Activated naive CD8-positive, alpha-beta T cell (primary cell): ENCODE measurements at regions not wholly inside any gene's neighbourhood (a gene's known extent, or its start where the extent isn't known, plus 50 kb on each side); places are given as distances from the start of the nearest gene placed in this dataset.
"Not testable (repeated sequence)": the region's sequence is repeated elsewhere in the genome, so short reads cannot be mapped to it uniquely, and the experiment has no call there.

ENCODE experiments used
- H3K27ac Mint-ChIP-seq: one replicate; pipeline ENCODE4 v1.8.0; 2021; ENCODE audit warnings: mixed read lengths
- H3K27me3 Mint-ChIP-seq: one replicate; pipeline ENCODE4 v1.8.0; 2021; ENCODE audit warnings: mixed read lengths
- H3K36me3 Mint-ChIP-seq: one replicate; pipeline ENCODE4 v1.8.0; 2021; ENCODE audit warnings: mixed read lengths
- H3K4me1 Mint-ChIP-seq: one replicate; pipeline ENCODE4 v1.8.0; 2021; ENCODE audit warnings: low read depth, mixed read lengths
- H3K4me3 Mint-ChIP-seq: one replicate; pipeline ENCODE4 v1.8.0; 2021; ENCODE audit warnings: mild to moderate bottlenecking, mixed read lengths
- H3K9me3 Mint-ChIP-seq: one replicate; pipeline ENCODE4 v1.8.0; 2021; ENCODE audit warnings: low read depth, mixed read lengths

DNA sequence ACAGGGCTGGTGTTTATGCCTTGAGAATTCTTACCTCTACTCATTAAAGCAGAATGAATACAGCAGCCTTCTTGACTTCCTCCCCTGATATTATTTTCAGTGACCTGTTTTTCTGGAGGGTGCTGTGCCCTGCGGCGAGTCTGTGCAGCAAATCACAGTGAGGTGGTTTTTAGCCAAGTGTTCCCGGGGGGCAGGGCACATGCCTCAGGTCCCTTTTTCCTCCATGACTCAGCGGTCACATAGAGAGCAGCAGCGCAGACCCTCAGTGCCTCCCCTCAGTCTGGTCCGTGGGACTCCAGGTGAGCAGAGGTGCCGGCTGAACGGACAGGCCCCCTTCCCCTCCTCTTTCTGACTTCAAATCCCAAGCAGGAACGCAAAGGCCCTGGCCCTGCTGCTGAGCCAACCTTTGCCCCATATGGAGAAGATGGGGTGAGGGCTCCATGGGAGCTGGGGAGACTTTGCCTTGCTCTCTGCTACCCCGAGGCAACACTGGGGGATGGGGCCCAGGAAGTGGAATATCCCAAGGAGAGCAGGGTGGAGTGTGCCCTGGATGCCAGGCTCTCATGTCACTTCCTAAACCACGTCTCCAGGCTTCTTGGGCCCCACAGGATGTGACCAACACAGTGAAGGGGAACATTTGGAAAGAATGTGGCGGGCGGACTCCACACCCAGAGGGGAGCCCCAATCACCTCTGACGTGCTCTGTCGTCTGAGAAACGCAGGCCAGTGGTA, 90.0 kb downstream of the DHRS2 start:
- Mint-ChIP-seq H3K27ac (no peak overlapping the region), H3K4me1 (no peaks in the 10 kb centered on the region), H3K9me3 (no peaks in the 10 kb centered on the region), H3K4me3 (no peak overlapping the region), H3K36me3 (no peaks in the 10 kb centered on the region), H3K27me3 (peaks cover 3% of the 10 kb centered on the region)

DNA sequence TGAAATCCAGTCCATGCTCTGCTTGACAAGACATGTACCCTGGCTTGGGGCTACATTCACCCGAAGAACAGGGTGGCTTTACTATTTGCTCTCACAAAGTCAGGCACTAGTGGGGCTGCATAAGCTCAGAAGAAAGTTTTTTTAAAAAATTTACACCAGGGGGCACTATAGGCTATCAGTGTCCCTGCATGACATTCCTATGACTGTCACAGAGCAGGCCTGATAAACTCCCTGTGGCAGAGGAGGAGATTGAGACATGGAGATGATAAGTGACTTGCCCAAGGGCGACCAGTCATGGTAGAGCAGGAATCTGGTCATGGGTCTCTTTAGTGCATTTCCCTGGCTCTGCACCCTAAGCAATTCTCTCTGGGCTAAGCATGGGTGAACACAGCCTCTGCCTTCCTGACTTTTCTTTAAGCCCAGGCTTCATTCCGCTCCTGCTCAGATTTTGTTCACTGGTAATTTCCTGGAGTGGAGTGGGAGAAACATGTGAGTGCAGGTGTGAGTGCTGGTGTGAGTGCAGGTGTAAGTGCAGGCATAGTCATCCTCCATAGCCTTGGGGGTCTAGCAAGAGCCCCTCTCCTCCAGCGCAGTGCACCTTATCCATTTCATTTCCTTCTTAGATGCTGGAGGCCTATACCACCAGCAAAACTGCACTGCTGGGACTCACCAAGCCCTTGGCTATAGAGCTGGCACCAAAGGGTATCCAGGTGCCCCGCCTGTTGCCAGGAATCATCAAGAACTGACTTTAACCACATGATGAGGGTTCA, 91.6 kb downstream of the DHRS2 start:
- Mint-ChIP-seq H3K9me3 (no peaks in the 10 kb centered on the region), H3K4me1 (no peaks in the 10 kb centered on the region), H3K27ac (no peak overlapping the region), H3K4me3 (no peak overlapping the region), H3K36me3 (no peaks in the 10 kb centered on the region), H3K27me3 (peaks cover 6% of the 10 kb centered on the region)

DNA sequence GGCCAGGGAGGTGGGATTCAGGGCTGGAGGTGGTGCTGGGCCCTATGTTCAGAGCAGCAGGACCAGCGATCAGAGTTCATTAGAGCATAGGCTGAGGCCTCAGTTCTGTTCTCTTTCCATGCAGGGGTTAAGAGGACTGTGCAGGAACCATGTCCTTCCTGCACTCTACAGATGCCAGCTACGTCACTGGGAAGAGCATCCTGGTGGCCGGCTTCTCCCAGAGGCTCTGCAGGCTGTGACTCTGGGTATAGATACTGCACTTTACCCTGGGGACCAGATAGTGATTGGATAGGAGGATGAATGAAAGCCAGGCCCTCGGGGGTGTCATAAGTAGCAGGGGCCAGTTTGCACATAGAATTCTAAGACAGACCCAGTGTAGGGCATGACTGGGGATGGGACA, 92.6 kb downstream of the DHRS2 start:
- Mint-ChIP-seq H3K27ac (no peak overlapping the region), H3K27me3 (peaks cover 6% of the 10 kb centered on the region), H3K4me3 (no peak overlapping the region), H3K9me3 (no peaks in the 10 kb centered on the region), H3K36me3 (no peaks in the 10 kb centered on the region), H3K4me1 (no peaks in the 10 kb centered on the region)

GRCh38 chr14:23729720-23730387, 93.7 kb downstream of the DHRS2 start:
- Mint-ChIP-seq H3K9me3 (no peaks in the 10 kb centered on the region), H3K4me3 (no peak overlapping the region), H3K27ac (no peak overlapping the region), H3K36me3 (no peaks in the 10 kb centered on the region), H3K27me3 (peaks cover 6% of the 10 kb centered on the region), H3K4me1 (no peaks in the 10 kb centered on the region)

GRCh38 chr14:23735394-23735793, 99.2 kb downstream of the DHRS2 start:
- Mint-ChIP-seq H3K27me3 (peaks cover 3% of the 10 kb centered on the region), H3K36me3 (no peaks in the 10 kb centered on the region), H3K27ac (no peak overlapping the region), H3K4me3 (no peak overlapping the region), H3K4me1 (no peaks in the 10 kb centered on the region), H3K9me3 (no peaks in the 10 kb centered on the region)

- not testable (repeated sequence) for H3K36me3 Mint-ChIP-seq, H3K4me3 Mint-ChIP-seq, H3K9me3 Mint-ChIP-seq, H3K4me1 Mint-ChIP-seq, H3K27ac Mint-ChIP-seq
- H3K27me3 Mint-ChIP-seq, result peaks cover 18% of the 10 kb centered on the region
Observed at GRCh38 chr14:23744368-23744767, 108.2 kb downstream of the DHRS2 start.

DNA sequence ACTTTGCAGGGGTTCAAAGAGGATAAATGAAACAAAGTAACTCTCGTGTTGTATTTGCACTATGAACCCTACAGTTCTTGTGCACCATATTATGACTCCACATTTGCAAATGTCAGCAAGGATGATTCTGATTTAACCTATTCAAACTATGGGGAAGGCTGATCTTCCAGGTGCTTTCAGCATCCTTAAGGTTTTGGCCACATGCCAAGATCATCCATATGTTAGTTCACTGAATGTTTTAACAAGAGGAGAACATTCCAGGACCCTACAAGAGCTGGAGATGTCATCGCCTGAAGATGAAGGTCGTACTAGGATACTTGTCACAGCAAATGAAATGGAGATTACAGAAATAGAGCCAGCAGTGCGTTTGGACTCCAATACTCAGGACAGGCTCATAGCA, 114.2 kb downstream of the DHRS2 start:
- Mint-ChIP-seq H3K27me3 (peaks cover 16% of the 10 kb centered on the region), H3K27ac (no peak overlapping the region), H3K4me3 (no peak overlapping the region), H3K4me1 (no peaks in the 10 kb centered on the region), H3K9me3 (no peaks in the 10 kb centered on the region), H3K36me3 (no peaks in the 10 kb centered on the region)

DNA sequence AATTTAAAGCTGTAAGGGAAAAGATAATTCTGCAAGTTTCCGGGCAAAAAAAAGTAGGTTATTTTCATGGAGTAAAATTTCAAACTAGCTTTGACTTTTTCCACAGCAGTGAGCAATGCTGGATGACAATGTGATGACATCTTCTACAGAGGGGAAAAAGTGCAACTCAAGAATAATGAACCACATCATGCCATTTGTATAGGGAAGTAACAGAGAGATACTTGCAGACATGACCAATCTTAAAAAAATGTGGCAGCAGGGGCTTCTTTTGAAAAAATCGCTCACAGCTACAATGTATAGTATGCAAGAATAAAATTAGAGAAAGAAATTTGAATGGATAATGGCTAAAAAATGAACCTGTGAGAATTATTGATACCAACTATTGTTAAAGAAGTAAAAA, 115.5 kb downstream of the DHRS2 start:
- Mint-ChIP-seq H3K4me3 (no peak overlapping the region), H3K36me3 (no peaks in the 10 kb centered on the region), H3K4me1 (no peaks in the 10 kb centered on the region), H3K27me3 (peaks cover 21% of the 10 kb centered on the region), H3K27ac (no peak overlapping the region), H3K9me3 (no peaks in the 10 kb centered on the region)

DNA sequence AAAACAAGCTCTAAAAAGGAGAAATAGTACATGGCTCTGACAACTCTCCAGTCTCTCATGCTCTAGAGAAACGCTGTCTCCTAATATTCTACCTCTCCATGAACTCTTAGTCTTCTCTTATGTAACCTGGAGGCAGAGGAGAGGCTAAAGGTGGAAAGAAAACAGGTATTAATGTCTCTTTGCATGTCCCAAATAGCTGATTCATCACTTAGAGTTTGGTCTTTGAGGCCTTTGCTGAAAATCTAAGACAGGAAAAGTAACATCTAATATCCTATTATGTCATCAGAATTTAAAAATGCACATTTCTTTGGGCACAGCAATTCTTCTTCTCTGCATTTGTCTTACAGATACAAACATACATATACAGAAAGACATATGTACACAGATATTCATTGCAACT, 127.2 kb downstream of the DHRS2 start:
- peaks cover 17% of the 10 kb centered on the region for H3K27me3 Mint-ChIP-seq
- no peak overlapping the region for H3K4me3 Mint-ChIP-seq
- peaks cover 3% of the 10 kb centered on the region for H3K36me3 Mint-ChIP-seq
- no peak overlapping the region for H3K27ac Mint-ChIP-seq
- H3K4me1 Mint-ChIP-seq, result no peaks in the 10 kb centered on the region
- peaks cover 4% of the 10 kb centered on the region for H3K9me3 Mint-ChIP-seq

GRCh38 chr14:23766737-23767401, 130.7 kb downstream of the DHRS2 start:
- Mint-ChIP-seq H3K36me3 (no peaks in the 10 kb centered on the region), H3K4me3 (no peak overlapping the region), H3K9me3 (peaks cover 4% of the 10 kb centered on the region), H3K4me1 (no peaks in the 10 kb centered on the region), H3K27me3 (peaks cover 16% of the 10 kb centered on the region), H3K27ac (no peak overlapping the region)

DNA sequence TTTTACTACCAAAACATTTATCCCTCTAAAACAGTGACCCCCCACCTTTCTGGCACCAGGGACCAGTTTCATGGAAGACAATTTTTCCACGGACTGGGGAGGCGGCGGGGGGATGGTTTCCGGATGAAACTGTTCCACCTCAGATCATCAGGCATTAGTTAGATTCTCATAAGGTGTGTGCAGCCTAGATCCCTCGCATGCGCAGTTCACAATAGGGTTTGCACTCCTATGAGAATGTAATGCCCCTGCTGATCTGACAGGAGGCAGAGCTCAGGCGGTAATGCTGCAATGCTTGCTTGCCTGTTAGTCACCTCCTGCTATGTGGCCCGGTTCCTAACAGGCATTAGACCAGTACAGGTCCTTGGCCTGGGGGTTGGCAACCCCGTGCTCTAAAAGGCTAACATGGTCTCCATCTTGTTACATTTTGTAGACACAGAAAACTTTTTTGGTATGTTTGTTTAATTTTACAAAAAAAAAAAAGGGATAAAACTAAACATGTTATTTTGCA, 133.1 kb downstream of the DHRS2 start:
- H3K27ac Mint-ChIP-seq, H3K4me1 Mint-ChIP-seq, H3K4me3 Mint-ChIP-seq, H3K36me3 Mint-ChIP-seq, H3K9me3 Mint-ChIP-seq: not testable (repeated sequence)
- H3K27me3 Mint-ChIP-seq, result peaks cover 18% of the 10 kb centered on the region

GRCh38 chr14:23773981-23774380, 137.8 kb downstream of the DHRS2 start:
- no peaks in the 10 kb centered on the region for H3K4me1 Mint-ChIP-seq
- no peak overlapping the region for H3K27ac Mint-ChIP-seq
- no peaks in the 10 kb centered on the region for H3K9me3 Mint-ChIP-seq
- H3K4me3 Mint-ChIP-seq, result no peak overlapping the region
- no peaks in the 10 kb centered on the region for H3K36me3 Mint-ChIP-seq
- H3K27me3 Mint-ChIP-seq, result peaks cover 21% of the 10 kb centered on the region

DNA sequence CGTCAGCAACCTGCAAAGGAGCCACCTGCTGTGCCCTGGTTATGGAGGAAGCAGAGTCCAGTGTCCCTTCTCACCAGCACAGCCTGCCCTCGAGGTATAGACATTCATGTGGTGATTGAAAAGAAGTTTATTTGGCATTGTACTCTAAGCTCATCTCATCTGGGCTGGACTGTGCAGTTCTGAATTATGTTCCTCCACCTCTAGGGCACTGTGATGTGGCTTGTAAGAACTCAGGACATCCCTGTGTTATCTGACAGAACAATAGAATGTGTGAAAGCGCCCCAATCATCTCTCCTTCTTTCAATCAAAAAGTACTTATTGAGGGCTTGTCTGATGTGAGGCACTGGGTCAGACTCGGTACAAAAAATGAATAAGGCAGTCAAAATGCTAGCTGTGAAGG, 140.1 kb downstream of the DHRS2 start:
- Mint-ChIP-seq H3K9me3 (no peaks in the 10 kb centered on the region), H3K4me1 (no peaks in the 10 kb centered on the region), H3K27me3 (peaks cover 20% of the 10 kb centered on the region), H3K36me3 (no peaks in the 10 kb centered on the region), H3K4me3 (no peak overlapping the region), H3K27ac (no peak overlapping the region)

- Mint-ChIP-seq H3K27me3 (peaks cover 8% of the 10 kb centered on the region), H3K4me1 (no peaks in the 10 kb centered on the region), H3K4me3 (no peak overlapping the region), H3K27ac (no peak overlapping the region), H3K9me3 (no peaks in the 10 kb centered on the region), H3K36me3 (no peaks in the 10 kb centered on the region)
Observed at GRCh38 chr14:23785208-23785607, 149.0 kb downstream of the DHRS2 start.

- Mint-ChIP-seq H3K27ac (no peak overlapping the region), H3K36me3 (no peaks in the 10 kb centered on the region), H3K4me3 (no peak overlapping the region), H3K4me1 (no peaks in the 10 kb centered on the region), H3K27me3 (peaks cover 5% of the 10 kb centered on the region), H3K9me3 (no peaks in the 10 kb centered on the region)
Observed at GRCh38 chr14:23787436-23787835, 151.3 kb downstream of the DHRS2 start.
